Fibroblast of lung (primary cell): ENCODE measurements at regions not wholly inside any gene's neighbourhood (a gene's known extent, or its start where the extent isn't known, plus 50 kb on each side); places are given as distances from the start of the nearest gene placed in this dataset.
A peak's percentile ranks its signal among the peaks of the same experiment; 100 is the strongest.

ENCODE experiments used
- DNase-seq, 2 donors: peaks; one replicate each; pipeline versions ENCODE4 v3.0.0 to v3.0.0-alpha.2; 2010; ENCODE audit warnings: low read depth in 2 of 2
- H2AFZ ChIP-seq: 2 replicates; pipeline ENCODE4 v1.5.1; 2012; ENCODE audit warnings: low read length, control low read depth, inconsistent platforms
- H3K27ac ChIP-seq: 2 replicates; pipeline ENCODE4 v1.5.1; 2011; ENCODE audit warnings: low read length, control low read depth; ENCODE audit not compliant: insufficient read depth
- H3K27me3 ChIP-seq: 2 replicates; pipeline ENCODE4 v1.5.1; 2011; ENCODE audit warnings: mild to moderate bottlenecking, low read length; ENCODE audit not compliant: control insufficient read depth, insufficient read depth
- H3K36me3 ChIP-seq: 2 replicates; pipeline ENCODE4 v1.5.1; 2011; ENCODE audit warnings: low read length; ENCODE audit not compliant: control insufficient read depth, insufficient read depth
- H3K4me1 ChIP-seq: 2 replicates; pipeline ENCODE4 v1.5.1; 2011; ENCODE audit warnings: low read length; ENCODE audit not compliant: control insufficient read depth, insufficient read depth; ENCODE audit errors: extremely low read depth
- H3K4me2 ChIP-seq: 2 replicates; pipeline ENCODE4 v1.5.1; 2011; ENCODE audit warnings: low read length, control low read depth; ENCODE audit not compliant: insufficient read depth; ENCODE audit errors: extremely low read depth
- H3K4me3 ChIP-seq, 4 experiments: fragments of 200-600 bp in 1 of 4; sonication (generic) in 1 of 4; replicated peaks in 1 of 4; 2 replicates each; pipeline ENCODE4 v1.5.1; 2011 to 2016; ENCODE audit warnings: low read length in 4 of 4, low read depth in 3 of 4, mild to moderate bottlenecking in 3 of 4, control low read depth in 2 of 4, inconsistent platforms in 1 of 4, mixed read lengths in 1 of 4; ENCODE audit not compliant: insufficient read depth in 1 of 4; ENCODE audit errors: control extremely low read depth in 1 of 4
- H3K79me2 ChIP-seq: 2 replicates; pipeline ENCODE4 v1.5.1; 2012; ENCODE audit warnings: mild to moderate bottlenecking, low read length, inconsistent platforms; ENCODE audit not compliant: control insufficient read depth, insufficient read depth
- H3K9ac ChIP-seq: 2 replicates; pipeline ENCODE4 v1.5.1; 2011; ENCODE audit warnings: mild to moderate bottlenecking, low read length, control low read depth; ENCODE audit not compliant: insufficient read depth
- H3K9me3 ChIP-seq: 2 replicates; pipeline ENCODE4 v1.5.1; 2012; ENCODE audit warnings: low read depth, low read length; ENCODE audit not compliant: control insufficient read depth, insufficient read depth
- H4K20me1 ChIP-seq: 2 replicates; pipeline ENCODE4 v1.5.1; 2011; ENCODE audit warnings: low read length; ENCODE audit not compliant: control insufficient read depth, insufficient read depth; ENCODE audit errors: extremely low read depth
- EZH2 ChIP-seq: IDR thresholded peaks from 2 replicates; pipeline ENCODE4 v1.5.1; 2012; ENCODE audit warnings: low read length, control low read depth, mild to moderate bottlenecking; ENCODE audit errors: missing control alignments
- TF ChIP-seq, protein P1 (sequence below), 2 donors: IDR thresholded peaks in 1 of 2; conservative IDR thresholded peaks in 1 of 2; 1 replicate in 1 of 2; 2 replicates in 1 of 2; pipeline ENCODE4 v1.5.1; 2011 to 2012; ENCODE audit warnings: low read length in 2 of 2, control low read depth in 1 of 2, inconsistent platforms in 1 of 2, low read depth in 1 of 2, mild to moderate bottlenecking in 1 of 2

GRCh38 chr10:55476129-55476528, 675.1 kb upstream of the PCDH15 start:
- Histone ChIP-seq H3K4me3 (no peak overlapping the region), H2AFZ (no peak overlapping the region), H3K79me2 (no peaks in the 10 kb centered on the region), H4K20me1 (no peaks in the 10 kb centered on the region), H3K9me3 (no peaks in the 10 kb centered on the region), H3K27me3 (no peaks in the 10 kb centered on the region), H3K9ac (no peak overlapping the region), H3K4me2 (no peak overlapping the region), H3K4me1 (no peaks in the 10 kb centered on the region), H3K36me3 (no peaks in the 10 kb centered on the region), H3K27ac (no peak overlapping the region)
- TF ChIP-seq, protein P1, sequence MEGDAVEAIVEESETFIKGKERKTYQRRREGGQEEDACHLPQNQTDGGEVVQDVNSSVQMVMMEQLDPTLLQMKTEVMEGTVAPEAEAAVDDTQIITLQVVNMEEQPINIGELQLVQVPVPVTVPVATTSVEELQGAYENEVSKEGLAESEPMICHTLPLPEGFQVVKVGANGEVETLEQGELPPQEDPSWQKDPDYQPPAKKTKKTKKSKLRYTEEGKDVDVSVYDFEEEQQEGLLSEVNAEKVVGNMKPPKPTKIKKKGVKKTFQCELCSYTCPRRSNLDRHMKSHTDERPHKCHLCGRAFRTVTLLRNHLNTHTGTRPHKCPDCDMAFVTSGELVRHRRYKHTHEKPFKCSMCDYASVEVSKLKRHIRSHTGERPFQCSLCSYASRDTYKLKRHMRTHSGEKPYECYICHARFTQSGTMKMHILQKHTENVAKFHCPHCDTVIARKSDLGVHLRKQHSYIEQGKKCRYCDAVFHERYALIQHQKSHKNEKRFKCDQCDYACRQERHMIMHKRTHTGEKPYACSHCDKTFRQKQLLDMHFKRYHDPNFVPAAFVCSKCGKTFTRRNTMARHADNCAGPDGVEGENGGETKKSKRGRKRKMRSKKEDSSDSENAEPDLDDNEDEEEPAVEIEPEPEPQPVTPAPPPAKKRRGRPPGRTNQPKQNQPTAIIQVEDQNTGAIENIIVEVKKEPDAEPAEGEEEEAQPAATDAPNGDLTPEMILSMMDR (conservative IDR thresholded peaks at IDR 0.05 in 1 of 2, IDR thresholded peaks at IDR 0.05 in 1 of 2; ENCODE audit: low read depth in 1 of 2, low read length in 2 of 2) = no peak
- TF ChIP-seq EZH2 = no peak
- DNase-seq = peak in 1 of 2 donors; percentile 18

- Histone ChIP-seq H3K27ac (no peak overlapping the region), H3K9me3 (no peaks in the 10 kb centered on the region), H3K36me3 (no peaks in the 10 kb centered on the region), H3K4me1 (no peaks in the 10 kb centered on the region), H3K27me3 (no peaks in the 10 kb centered on the region), H3K4me3 (no peak overlapping the region), H2AFZ (no peak overlapping the region), H4K20me1 (no peaks in the 10 kb centered on the region), H3K4me2 (no peak overlapping the region), H3K79me2 (no peaks in the 10 kb centered on the region), H3K9ac (no peak overlapping the region)
- TF ChIP-seq EZH2 = no peak
- TF ChIP-seq, protein P1 (conservative IDR thresholded peaks at IDR 0.05 in 1 of 2, IDR thresholded peaks at IDR 0.05 in 1 of 2; ENCODE audit: low read depth in 1 of 2, low read length in 2 of 2) = no peak
- DNase-seq = no peak
Measured at GRCh38 chr10:55474258-55474657, 673.2 kb upstream of the PCDH15 start.

- H3K36me3 ChIP-seq = no peaks in the 10 kb centered on the region
- no peaks in the 10 kb centered on the region for H3K4me1 ChIP-seq
- no peak overlapping the region for H3K27ac ChIP-seq
- no peaks in the 10 kb centered on the region for H3K27me3 ChIP-seq
- DNase-seq = no peak
- no peaks in the 10 kb centered on the region for H3K9me3 ChIP-seq
- no peak overlapping the region for H2AFZ ChIP-seq
- no peaks in the 10 kb centered on the region for H4K20me1 ChIP-seq
- H3K4me3 ChIP-seq = no peak overlapping the region
- no peak overlapping the region for H3K9ac ChIP-seq
- TF ChIP-seq, protein P1 (conservative IDR thresholded peaks at IDR 0.05 in 1 of 2, IDR thresholded peaks at IDR 0.05 in 1 of 2; ENCODE audit: low read depth in 1 of 2, low read length in 2 of 2) = no peak
- no peak for TF ChIP-seq EZH2
- no peak overlapping the region for H3K4me2 ChIP-seq
- H3K79me2 ChIP-seq = no peaks in the 10 kb centered on the region
Measured at GRCh38 chr10:55470840-55471239, 669.8 kb upstream of the PCDH15 start.
